ENCODE measurements at regions not wholly inside any gene's neighbourhood (a gene's known extent, or its start where the extent isn't known, plus 50 kb on each side); places are given as distances from the start of the nearest gene placed in this dataset.

DNA sequence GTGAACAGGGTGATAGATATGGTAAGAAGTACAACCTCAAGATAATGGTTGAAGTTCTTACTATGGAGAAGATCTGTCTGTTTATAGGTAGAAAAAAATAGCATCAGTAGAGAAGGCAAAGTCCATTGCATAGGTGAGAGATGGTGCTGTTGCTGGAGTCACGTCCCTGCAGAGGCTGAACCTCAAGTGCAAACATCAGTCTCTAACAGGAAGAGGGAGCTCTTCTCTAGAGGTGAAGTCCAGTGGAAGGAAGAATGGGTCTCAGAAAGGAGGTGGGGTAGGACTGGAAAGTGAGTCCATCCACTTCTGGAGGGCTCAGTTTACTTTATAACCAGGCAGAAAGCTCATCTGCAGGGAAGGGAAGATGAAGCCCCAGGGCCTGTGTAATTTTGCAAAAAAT lies 337.7 kb downstream of the MEIS1 start:
- no peak overlapping the region for H3K23ac ChIP-seq (ENCODE audit: low read length in 2 of 2)
- no peak overlapping the region for H3K4me2 ChIP-seq (ENCODE audit: low read length, poor library complexity, severe bottlenecking)
- H4K91ac ChIP-seq (ENCODE audit: low read length), result no peak overlapping the region
- H3K14ac ChIP-seq (ENCODE audit: low read length in 2 of 2), result no peak overlapping the region
- H3K4ac ChIP-seq (ENCODE audit: low read depth in 1 of 2, low read length in 2 of 2), result no peak overlapping the region
- H3K36me3 ChIP-seq (ENCODE audit: control insufficient read depth in 1 of 2, insufficient read depth in 2 of 2, low read depth in 1 of 2, low read length in 2 of 2), result no peaks in the 10 kb centered on the region
- no peaks in the 10 kb centered on the region for H3K79me1 ChIP-seq (replicated peaks; ENCODE audit: low read length, poor library complexity, severe bottlenecking)
- DNase-seq, result no peak
- no peak overlapping the region for H2BK12ac ChIP-seq (ENCODE audit: low read length in 2 of 2)
- no peak overlapping the region for H3K4me3 ChIP-seq (ENCODE audit: insufficient read depth in 1 of 2, low read depth in 1 of 2, low read length in 2 of 2)
- no peak overlapping the region for H2BK5ac ChIP-seq (ENCODE audit: low read depth, low read length, poor library complexity, severe bottlenecking)
- H2AK5ac ChIP-seq (ENCODE audit: low read length, severe bottlenecking), result no peak overlapping the region
- WGBS, result 80% methylated on average over 1 of the region's 1 CpG
- no peak overlapping the region for H2BK15ac ChIP-seq (ENCODE audit: low read depth, poor library complexity, severe bottlenecking)
- no peak overlapping the region for H3K27ac ChIP-seq (ENCODE audit: low read length, poor library complexity, severe bottlenecking)
- H2BK120ac ChIP-seq (ENCODE audit: low read depth, low read length), result no peak overlapping the region
- no peaks in the 10 kb centered on the region for H3K9me3 ChIP-seq (ENCODE audit: control insufficient read depth, low read length)
- H3K9ac ChIP-seq (ENCODE audit: low read length), result no peak overlapping the region
- H3K27me3 ChIP-seq (ENCODE audit: control insufficient read depth in 1 of 2, insufficient read depth in 1 of 2, low read length in 2 of 2), result no peaks in the 10 kb centered on the region
- H4K8ac ChIP-seq (ENCODE audit: low read length), result no peak overlapping the region
- H3K4me1 ChIP-seq (ENCODE audit: control insufficient read depth, insufficient read depth, low read depth, low read length), result no peaks in the 10 kb centered on the region
- H3K18ac ChIP-seq (ENCODE audit: low read depth in 1 of 2, low read length in 2 of 2), result no peak overlapping the region
- H2AFZ ChIP-seq (ENCODE audit: low read depth, low read length), result no peak overlapping the region

DNA sequence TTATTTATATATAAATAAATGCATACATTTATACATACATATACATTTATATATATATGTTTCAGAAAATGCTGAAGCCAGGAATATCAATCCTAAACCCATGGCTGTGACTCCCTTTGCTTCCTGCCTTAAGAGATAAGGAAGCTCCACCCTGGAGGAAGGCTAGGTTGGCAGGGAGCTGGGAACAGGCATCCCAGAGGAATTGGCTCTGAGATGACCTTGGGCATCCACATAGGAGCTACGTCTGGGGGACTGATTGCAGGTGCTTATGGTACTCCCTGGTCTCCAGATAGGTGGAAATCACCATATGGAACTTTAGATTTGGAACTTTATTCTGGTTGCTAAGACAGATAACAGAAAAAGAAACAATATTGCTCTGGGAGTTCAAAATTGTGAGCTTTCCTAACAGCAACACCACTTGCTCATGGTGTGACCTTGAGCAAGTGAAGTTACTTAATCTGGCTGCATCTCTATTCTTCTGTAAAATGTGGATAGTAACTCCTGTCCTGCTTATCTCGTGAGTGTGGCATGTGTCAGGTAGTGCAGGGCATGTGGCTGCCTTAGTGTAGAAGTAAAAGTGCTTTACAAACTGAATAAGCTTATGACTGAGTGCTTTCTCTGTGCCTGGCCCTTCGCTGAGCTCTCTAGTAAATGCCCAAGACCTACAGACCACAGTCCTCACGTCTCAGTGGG lies 341.0 kb downstream of the MEIS1 start:
- Histone ChIP-seq H2BK12ac (ENCODE audit: low read length in 2 of 2) (no peak overlapping the region), H3K4ac (ENCODE audit: low read depth in 1 of 2, low read length in 2 of 2) (no peak overlapping the region), H3K9me3 (ENCODE audit: control insufficient read depth, low read length) (no peaks in the 10 kb centered on the region), H3K23ac (ENCODE audit: low read length in 2 of 2) (no peak overlapping the region), H3K27me3 (ENCODE audit: control insufficient read depth in 1 of 2, insufficient read depth in 1 of 2, low read length in 2 of 2) (no peaks in the 10 kb centered on the region), H2AFZ (ENCODE audit: low read depth, low read length) (no peak overlapping the region), H3K14ac (ENCODE audit: low read length in 2 of 2) (no peak overlapping the region), H2AK5ac (ENCODE audit: low read length, severe bottlenecking) (no peak overlapping the region), H3K4me1 (ENCODE audit: control insufficient read depth, insufficient read depth, low read depth, low read length) (no peaks in the 10 kb centered on the region), H3K18ac (ENCODE audit: low read depth in 1 of 2, low read length in 2 of 2) (no peak overlapping the region), H4K8ac (ENCODE audit: low read length) (no peak overlapping the region), H3K27ac (ENCODE audit: low read length, poor library complexity, severe bottlenecking) (no peak overlapping the region), H4K91ac (ENCODE audit: low read length) (no peak overlapping the region), H3K4me2 (ENCODE audit: low read length, poor library complexity, severe bottlenecking) (no peak overlapping the region), H3K79me1 (replicated peaks; ENCODE audit: low read length, poor library complexity, severe bottlenecking) (no peaks in the 10 kb centered on the region), H2BK5ac (ENCODE audit: low read depth, low read length, poor library complexity, severe bottlenecking) (no peak overlapping the region), H3K4me3 (ENCODE audit: insufficient read depth in 1 of 2, low read depth in 1 of 2, low read length in 2 of 2) (no peak overlapping the region), H3K9ac (ENCODE audit: low read length) (no peak overlapping the region), H3K36me3 (ENCODE audit: control insufficient read depth in 1 of 2, insufficient read depth in 2 of 2, low read depth in 1 of 2, low read length in 2 of 2) (no peaks in the 10 kb centered on the region), H2BK15ac (ENCODE audit: low read depth, poor library complexity, severe bottlenecking) (no peak overlapping the region), H2BK120ac (ENCODE audit: low read depth, low read length) (no peak overlapping the region)
- WGBS, result 85% methylated on average over 4 of the region's 4 CpGs
- no peak for DNase-seq

DNA sequence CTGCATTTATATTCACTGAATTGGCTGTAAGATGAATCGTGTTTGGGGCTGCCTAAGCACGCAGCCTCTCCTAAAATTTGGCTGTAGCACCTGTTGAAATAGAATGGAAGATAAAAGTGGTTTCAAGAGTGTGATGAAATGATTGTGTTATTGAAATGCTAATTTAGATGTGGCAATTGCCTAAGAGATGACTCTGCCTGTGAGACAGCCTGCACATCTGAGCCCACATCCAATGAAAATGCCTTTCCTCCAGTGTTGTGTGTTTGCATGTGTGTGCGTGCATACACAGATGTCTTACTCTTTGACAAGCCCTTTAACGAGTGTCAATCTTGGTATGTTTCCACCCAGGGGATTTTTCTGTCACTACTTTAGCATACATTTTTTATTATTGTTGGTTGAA lies 346.9 kb downstream of the MEIS1 start:
- H3K9me3 ChIP-seq (ENCODE audit: control insufficient read depth, low read length), result no peaks in the 10 kb centered on the region
- no peak overlapping the region for H3K4ac ChIP-seq (ENCODE audit: low read depth in 1 of 2, low read length in 2 of 2)
- no peak overlapping the region for H2AK5ac ChIP-seq (ENCODE audit: low read length, severe bottlenecking)
- no peak for DNase-seq
- H3K18ac ChIP-seq (ENCODE audit: low read depth in 1 of 2, low read length in 2 of 2), result no peak overlapping the region
- H4K8ac ChIP-seq (ENCODE audit: low read length), result no peak overlapping the region
- H3K36me3 ChIP-seq (ENCODE audit: control insufficient read depth in 1 of 2, insufficient read depth in 2 of 2, low read depth in 1 of 2, low read length in 2 of 2), result no peaks in the 10 kb centered on the region
- no peak overlapping the region for H3K9ac ChIP-seq (ENCODE audit: low read length)
- no peak overlapping the region for H3K4me2 ChIP-seq (ENCODE audit: low read length, poor library complexity, severe bottlenecking)
- no peak overlapping the region for H2BK15ac ChIP-seq (ENCODE audit: low read depth, poor library complexity, severe bottlenecking)
- H3K14ac ChIP-seq (ENCODE audit: low read length in 2 of 2), result no peak overlapping the region
- no peak overlapping the region for H3K23ac ChIP-seq (ENCODE audit: low read length in 2 of 2)
- H3K4me1 ChIP-seq (ENCODE audit: control insufficient read depth, insufficient read depth, low read depth, low read length), result no peaks in the 10 kb centered on the region
- 98% methylated on average over 3 of the region's 4 CpGs for WGBS
- H3K79me1 ChIP-seq (replicated peaks; ENCODE audit: low read length, poor library complexity, severe bottlenecking), result no peaks in the 10 kb centered on the region
- no peak overlapping the region for H2BK12ac ChIP-seq (ENCODE audit: low read length in 2 of 2)
- no peak overlapping the region for H3K27ac ChIP-seq (ENCODE audit: low read length, poor library complexity, severe bottlenecking)
- H2AFZ ChIP-seq (ENCODE audit: low read depth, low read length), result no peak overlapping the region
- H3K27me3 ChIP-seq (ENCODE audit: control insufficient read depth in 1 of 2, insufficient read depth in 1 of 2, low read length in 2 of 2), result no peaks in the 10 kb centered on the region
- H2BK120ac ChIP-seq (ENCODE audit: low read depth, low read length), result no peak overlapping the region
- H2BK5ac ChIP-seq (ENCODE audit: low read depth, low read length, poor library complexity, severe bottlenecking), result no peak overlapping the region
- no peak overlapping the region for H3K4me3 ChIP-seq (ENCODE audit: insufficient read depth in 1 of 2, low read depth in 1 of 2, low read length in 2 of 2)
- no peak overlapping the region for H4K91ac ChIP-seq (ENCODE audit: low read length)

DNA sequence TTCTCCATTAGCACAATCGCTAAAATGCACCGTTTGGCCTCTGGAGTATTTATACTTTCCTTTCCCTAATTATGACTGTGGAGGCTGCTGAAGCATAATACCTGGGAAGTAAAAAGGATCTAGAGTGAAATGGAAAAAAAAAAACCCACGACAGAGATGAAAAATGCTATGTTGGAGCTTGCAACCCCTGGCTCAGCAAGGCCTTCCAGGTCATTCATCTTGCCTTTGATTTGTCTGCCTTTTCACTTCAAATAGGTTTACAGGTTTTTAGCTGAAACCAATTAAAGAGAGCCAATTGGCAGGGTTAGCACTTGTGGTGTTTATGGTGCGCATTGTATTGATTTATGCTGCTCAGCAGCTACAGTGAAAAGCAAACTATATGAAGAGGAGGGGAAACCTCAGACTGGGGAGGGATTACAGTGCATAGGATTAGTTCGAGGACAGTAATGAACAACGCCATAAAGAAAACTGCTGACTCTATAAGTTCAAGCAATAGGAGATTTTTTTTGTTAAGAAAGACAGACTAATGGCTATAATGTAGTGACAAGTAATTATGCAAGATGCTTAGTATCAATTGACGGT lies 347.9 kb downstream of the MEIS1 start:
- no peaks in the 10 kb centered on the region for H3K4me1 ChIP-seq (ENCODE audit: control insufficient read depth, insufficient read depth, low read depth, low read length)
- no peak overlapping the region for H3K18ac ChIP-seq (ENCODE audit: low read depth in 1 of 2, low read length in 2 of 2)
- DNase-seq, result no peak
- no peak overlapping the region for H3K27ac ChIP-seq (ENCODE audit: low read length, poor library complexity, severe bottlenecking)
- no peak overlapping the region for H4K91ac ChIP-seq (ENCODE audit: low read length)
- no peak overlapping the region for H3K4me3 ChIP-seq (ENCODE audit: insufficient read depth in 1 of 2, low read depth in 1 of 2, low read length in 2 of 2)
- no peak overlapping the region for H2AFZ ChIP-seq (ENCODE audit: low read depth, low read length)
- H3K9ac ChIP-seq (ENCODE audit: low read length), result no peak overlapping the region
- no peak overlapping the region for H2AK5ac ChIP-seq (ENCODE audit: low read length, severe bottlenecking)
- H2BK12ac ChIP-seq (ENCODE audit: low read length in 2 of 2), result no peak overlapping the region
- H2BK15ac ChIP-seq (ENCODE audit: low read depth, poor library complexity, severe bottlenecking), result no peak overlapping the region
- H3K14ac ChIP-seq (ENCODE audit: low read length in 2 of 2), result no peak overlapping the region
- no peaks in the 10 kb centered on the region for H3K79me1 ChIP-seq (replicated peaks; ENCODE audit: low read length, poor library complexity, severe bottlenecking)
- no peak overlapping the region for H2BK5ac ChIP-seq (ENCODE audit: low read depth, low read length, poor library complexity, severe bottlenecking)
- H4K8ac ChIP-seq (ENCODE audit: low read length), result no peak overlapping the region
- H3K4me2 ChIP-seq (ENCODE audit: low read length, poor library complexity, severe bottlenecking), result no peak overlapping the region
- H3K36me3 ChIP-seq (ENCODE audit: control insufficient read depth in 1 of 2, insufficient read depth in 2 of 2, low read depth in 1 of 2, low read length in 2 of 2), result no peaks in the 10 kb centered on the region
- no peaks in the 10 kb centered on the region for H3K27me3 ChIP-seq (ENCODE audit: control insufficient read depth in 1 of 2, insufficient read depth in 1 of 2, low read length in 2 of 2)
- no peak overlapping the region for H3K4ac ChIP-seq (ENCODE audit: low read depth in 1 of 2, low read length in 2 of 2)
- no peak overlapping the region for H2BK120ac ChIP-seq (ENCODE audit: low read depth, low read length)
- 90% methylated on average over 5 of the region's 7 CpGs for WGBS
- H3K23ac ChIP-seq (ENCODE audit: low read length in 2 of 2), result no peak overlapping the region
- no peaks in the 10 kb centered on the region for H3K9me3 ChIP-seq (ENCODE audit: control insufficient read depth, low read length)

Data from mesenchymal stem cell (in vitro differentiated cells and primary cell).